ENCODE measurements at regions not wholly inside any gene's neighbourhood (a gene's known extent, or its start where the extent isn't known, plus 50 kb on each side); places are given as distances from the start of the nearest gene placed in this dataset.
"Not testable (repeated sequence)": the region's sequence is repeated elsewhere in the genome, so short reads cannot be mapped to it uniquely, and the experiment has no call there.

DNA sequence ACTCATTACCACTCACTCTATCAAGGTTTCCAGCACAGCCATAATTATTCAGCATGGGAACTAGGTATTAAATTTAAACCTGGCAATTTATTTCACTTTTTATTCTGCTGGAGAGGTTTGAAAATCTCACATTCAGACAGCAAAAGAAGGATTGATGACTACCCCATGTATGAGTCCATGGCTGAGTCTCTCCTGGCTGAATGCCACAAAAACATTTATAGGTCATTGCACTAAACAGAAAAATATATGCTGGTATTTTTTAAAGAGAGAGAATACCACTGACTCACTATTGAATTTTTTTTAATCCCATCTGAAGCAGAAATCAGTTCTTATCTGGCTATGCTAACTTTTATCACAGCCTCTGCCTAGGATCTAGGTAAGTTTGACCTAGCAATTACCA lies 336.3 kb downstream of the PPP1R3A start:
- no peaks in the 10 kb centered on the region for H3K9me3 ChIP-seq
- intact Hi-C loops (cut with DNase I; ENCODE audit: low total_unique reads): no loop called here
- no peaks in the 10 kb centered on the region for H3K36me3 ChIP-seq
- TF ChIP-seq POLR2AphosphoS5 (IDR thresholded peaks at IDR 0.05) (no peak), POLR2A (IDR thresholded peaks at IDR 0.05) (no peak)
- H3K4me1 ChIP-seq: no peaks in the 10 kb centered on the region
- no peak overlapping the region for H3K4me3 ChIP-seq
- no peak overlapping the region for H3K27ac ChIP-seq
- DNase-seq (ENCODE audit: low spot score in 2 of 2): no peak
- H3K27me3 ChIP-seq: no peaks in the 10 kb centered on the region

DNA sequence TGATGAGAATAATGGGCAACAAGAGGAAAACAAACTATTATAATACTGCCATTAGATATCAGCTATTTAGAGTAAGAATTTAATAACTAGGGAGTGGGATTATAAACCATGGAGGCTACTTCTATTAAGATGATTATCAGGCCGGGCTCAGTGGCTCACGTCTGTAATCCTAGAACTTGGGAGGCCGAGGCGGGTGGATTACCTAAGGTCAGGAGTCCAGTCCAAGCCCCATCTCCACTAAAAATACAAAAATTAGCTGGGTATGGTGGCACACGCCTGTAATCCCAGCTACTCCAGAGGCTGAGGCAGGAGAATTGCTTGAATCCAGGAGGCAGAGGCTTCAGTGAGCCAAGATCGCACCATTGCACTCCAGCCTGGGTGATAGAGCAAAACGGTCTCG lies 355.6 kb downstream of the PPP1R3A start:
- H3K27ac ChIP-seq; H3K9me3 ChIP-seq; intact Hi-C loops (cut with DNase I; ENCODE audit: low total_unique reads); DNase-seq (ENCODE audit: low spot score in 2 of 2); H3K4me1 ChIP-seq; H3K27me3 ChIP-seq; H3K36me3 ChIP-seq; H3K4me3 ChIP-seq: not testable (repeated sequence)

DNA sequence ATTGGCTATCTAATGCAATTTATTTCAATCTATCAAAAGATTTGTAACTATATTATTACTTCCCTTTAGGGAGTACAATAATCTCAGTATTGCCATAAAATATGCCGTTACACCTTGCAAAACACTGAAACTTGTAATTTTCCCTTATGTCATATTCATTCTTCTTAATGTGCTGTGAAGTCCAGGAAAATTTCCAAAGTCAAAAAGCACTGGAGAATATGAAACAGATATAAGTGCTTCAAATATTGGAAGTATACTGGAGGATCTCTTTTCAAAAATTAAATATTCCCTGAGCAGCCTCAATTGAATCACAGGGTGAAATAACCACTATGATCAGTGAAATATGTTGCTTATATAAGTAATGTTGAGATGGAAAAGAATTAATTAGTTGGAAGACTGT lies 356.0 kb downstream of the PPP1R3A start:
- no peaks in the 10 kb centered on the region for H3K9me3 ChIP-seq
- TF ChIP-seq, protein P1, sequence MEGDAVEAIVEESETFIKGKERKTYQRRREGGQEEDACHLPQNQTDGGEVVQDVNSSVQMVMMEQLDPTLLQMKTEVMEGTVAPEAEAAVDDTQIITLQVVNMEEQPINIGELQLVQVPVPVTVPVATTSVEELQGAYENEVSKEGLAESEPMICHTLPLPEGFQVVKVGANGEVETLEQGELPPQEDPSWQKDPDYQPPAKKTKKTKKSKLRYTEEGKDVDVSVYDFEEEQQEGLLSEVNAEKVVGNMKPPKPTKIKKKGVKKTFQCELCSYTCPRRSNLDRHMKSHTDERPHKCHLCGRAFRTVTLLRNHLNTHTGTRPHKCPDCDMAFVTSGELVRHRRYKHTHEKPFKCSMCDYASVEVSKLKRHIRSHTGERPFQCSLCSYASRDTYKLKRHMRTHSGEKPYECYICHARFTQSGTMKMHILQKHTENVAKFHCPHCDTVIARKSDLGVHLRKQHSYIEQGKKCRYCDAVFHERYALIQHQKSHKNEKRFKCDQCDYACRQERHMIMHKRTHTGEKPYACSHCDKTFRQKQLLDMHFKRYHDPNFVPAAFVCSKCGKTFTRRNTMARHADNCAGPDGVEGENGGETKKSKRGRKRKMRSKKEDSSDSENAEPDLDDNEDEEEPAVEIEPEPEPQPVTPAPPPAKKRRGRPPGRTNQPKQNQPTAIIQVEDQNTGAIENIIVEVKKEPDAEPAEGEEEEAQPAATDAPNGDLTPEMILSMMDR (IDR thresholded peaks at IDR 0.05): no peak
- no peak for TF ChIP-seq POLR2A (IDR thresholded peaks at IDR 0.05)
- TF ChIP-seq POLR2AphosphoS5 (IDR thresholded peaks at IDR 0.05): no peak
- no peaks in the 10 kb centered on the region for H3K4me1 ChIP-seq
- no peak overlapping the region for H3K4me3 ChIP-seq
- DNase-seq (ENCODE audit: low spot score in 2 of 2): no peak
- no peaks in the 10 kb centered on the region for H3K36me3 ChIP-seq
- intact Hi-C loops (cut with DNase I; ENCODE audit: low total_unique reads): no loop called here
- H3K27ac ChIP-seq: no peak overlapping the region
- no peaks in the 10 kb centered on the region for H3K27me3 ChIP-seq

DNA sequence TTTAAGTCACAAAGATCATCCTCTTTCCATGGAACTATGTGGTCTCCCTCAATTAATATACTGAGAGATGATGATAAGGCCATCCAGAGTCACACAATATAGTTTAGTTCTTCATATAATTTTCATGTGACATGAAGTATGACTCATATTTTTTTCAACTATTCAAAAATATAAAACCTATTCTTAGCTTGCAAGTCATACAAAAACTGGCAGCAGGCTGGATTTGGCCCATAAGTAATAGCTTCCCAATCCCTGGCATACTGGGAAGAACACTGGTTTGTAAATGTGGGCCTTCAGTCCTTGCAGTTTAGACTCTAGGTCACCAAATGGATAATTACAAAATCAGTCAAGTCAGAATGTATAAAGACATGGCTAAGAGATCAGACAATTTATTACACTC lies 356.6 kb downstream of the PPP1R3A start:
- Histone ChIP-seq H3K36me3 (no peaks in the 10 kb centered on the region), H3K4me3 (no peak overlapping the region), H3K9me3 (no peaks in the 10 kb centered on the region), H3K27ac (no peak overlapping the region), H3K4me1 (no peaks in the 10 kb centered on the region), H3K27me3 (no peaks in the 10 kb centered on the region)
- TF ChIP-seq POLR2A (IDR thresholded peaks at IDR 0.05) (no peak), POLR2AphosphoS5 (IDR thresholded peaks at IDR 0.05) (no peak)
- TF ChIP-seq, protein P1 (IDR thresholded peaks at IDR 0.05): no peak
- intact Hi-C loops (cut with DNase I; ENCODE audit: low total_unique reads): no loop called here
- no peak for DNase-seq (ENCODE audit: low spot score in 2 of 2)

DNA sequence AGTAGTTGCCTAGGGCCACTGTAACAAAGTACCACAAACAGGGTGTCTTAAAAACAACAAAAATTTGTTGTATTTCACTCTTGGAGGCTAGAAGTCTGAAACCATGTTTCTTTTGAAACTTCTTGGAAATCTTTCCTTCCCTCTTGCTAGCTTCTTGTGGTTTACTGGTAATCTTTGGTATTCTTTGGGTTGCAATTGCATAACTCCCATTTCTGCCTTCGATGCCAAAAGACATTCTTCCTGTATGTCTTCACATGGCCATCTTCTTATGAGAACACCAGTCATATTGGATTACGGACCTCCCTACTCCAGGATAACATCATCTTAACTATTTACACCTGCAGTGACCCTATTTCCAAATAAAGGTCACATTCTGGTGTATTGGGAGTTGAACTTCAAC lies 357.4 kb downstream of the PPP1R3A start:
- Histone ChIP-seq H3K4me3 (no peak overlapping the region), H3K9me3 (no peaks in the 10 kb centered on the region), H3K27me3 (no peaks in the 10 kb centered on the region), H3K27ac (no peak overlapping the region), H3K4me1 (no peaks in the 10 kb centered on the region), H3K36me3 (no peaks in the 10 kb centered on the region)
- intact Hi-C loops (cut with DNase I; ENCODE audit: low total_unique reads): no loop called here
- DNase-seq (ENCODE audit: low spot score in 2 of 2): no peak
- TF ChIP-seq POLR2AphosphoS5 (IDR thresholded peaks at IDR 0.05): no peak
- TF ChIP-seq, protein P1 (IDR thresholded peaks at IDR 0.05): no peak
- TF ChIP-seq POLR2A (IDR thresholded peaks at IDR 0.05): no peak

DNA sequence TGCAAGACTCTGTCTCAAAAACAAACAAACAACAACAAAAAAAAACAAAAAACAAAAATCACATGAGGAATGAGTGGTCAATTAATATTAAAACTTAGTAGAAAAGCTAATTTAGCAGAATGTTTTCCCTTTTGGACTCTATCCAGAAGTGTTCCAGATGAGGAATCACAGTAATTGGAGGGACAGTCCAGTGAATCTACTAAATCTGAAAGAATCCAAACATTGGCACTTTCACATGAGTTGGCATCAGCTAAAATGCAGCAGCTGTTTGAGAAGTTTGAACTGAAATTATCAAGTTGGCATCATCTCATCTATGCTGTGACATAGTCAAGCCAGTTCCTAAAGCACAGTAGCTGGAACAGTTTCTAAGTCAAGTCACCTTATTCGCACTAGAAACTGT lies 367.8 kb downstream of the PPP1R3A start:
- no peaks in the 10 kb centered on the region for H3K27me3 ChIP-seq
- intact Hi-C loops (cut with DNase I; ENCODE audit: low total_unique reads): no loop called here
- no peak overlapping the region for H3K27ac ChIP-seq

DNA sequence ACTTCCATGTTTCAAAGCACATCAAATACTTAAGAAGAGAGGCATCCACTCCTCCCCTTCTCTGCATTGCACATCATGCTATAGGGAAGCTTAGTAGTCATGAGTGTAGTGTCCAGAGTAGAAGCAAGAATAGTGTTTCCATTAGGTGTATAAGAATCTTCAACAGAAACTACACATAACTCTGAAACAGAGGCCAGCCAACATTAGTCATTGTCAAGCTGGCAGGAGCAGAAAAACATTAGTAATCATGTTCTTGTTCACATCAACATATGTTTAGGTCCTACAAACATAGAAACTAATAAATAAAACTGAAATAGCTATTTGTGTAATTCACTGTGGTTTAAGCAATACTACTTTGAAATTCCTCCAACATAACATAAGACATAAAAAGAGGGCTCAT lies 370.2 kb downstream of the PPP1R3A start:
- Histone ChIP-seq H3K4me1 (no peaks in the 10 kb centered on the region), H3K27ac (no peak overlapping the region), H3K9me3 (no peaks in the 10 kb centered on the region), H3K4me3 (no peak overlapping the region), H3K27me3 (no peaks in the 10 kb centered on the region), H3K36me3 (no peaks in the 10 kb centered on the region)
- DNase-seq (ENCODE audit: low spot score in 2 of 2): no peak
- TF ChIP-seq POLR2A (IDR thresholded peaks at IDR 0.05): no peak
- TF ChIP-seq, protein P1 (IDR thresholded peaks at IDR 0.05): no peak
- no peak for TF ChIP-seq POLR2AphosphoS5 (IDR thresholded peaks at IDR 0.05)
- intact Hi-C loops (cut with DNase I; ENCODE audit: low total_unique reads): no loop called here

More for the DNA sequence above, 367.8 kb downstream of the PPP1R3A start:
- H3K36me3 ChIP-seq: no peaks in the 10 kb centered on the region
- no peak for TF ChIP-seq POLR2A (IDR thresholded peaks at IDR 0.05)
- H3K4me1 ChIP-seq: no peaks in the 10 kb centered on the region
- no peaks in the 10 kb centered on the region for H3K9me3 ChIP-seq
- DNase-seq (ENCODE audit: low spot score in 2 of 2): no peak
- no peak overlapping the region for H3K4me3 ChIP-seq

Measured in breast epithelium (tissue), 4 donors.